IMR-90 (cell line): ENCODE measurements at regions not wholly inside any gene's neighbourhood (a gene's known extent, or its start where the extent isn't known, plus 50 kb on each side); places are given as distances from the start of the nearest gene placed in this dataset.

Experiments used
- CHD1 ChIP-seq: IDR thresholded peaks from 2 replicates; pipeline ENCODE4 v1.6.1; 2012; ENCODE audit warnings: low read depth, low read length, improper control_type of control experiment
- POLR2A ChIP-seq: IDR thresholded peaks from 2 replicates; pipeline ENCODE4 v1.6.1; 2012; ENCODE audit warnings: mild to moderate bottlenecking, low read depth, low read length
- RFX5 ChIP-seq: IDR thresholded peaks from 2 replicates; pipeline ENCODE4 v1.8.0; 2012; ENCODE audit warnings: low read depth, mild to moderate bottlenecking, low read length, moderate library complexity
- TF ChIP-seq, protein P1 (sequence below): conservative IDR thresholded peaks from 2 replicates; pipeline ENCODE4 v1.5.1; 2012; ENCODE audit warnings: mild to moderate bottlenecking, low read depth, low read length, improper control_type of control experiment

DNA sequence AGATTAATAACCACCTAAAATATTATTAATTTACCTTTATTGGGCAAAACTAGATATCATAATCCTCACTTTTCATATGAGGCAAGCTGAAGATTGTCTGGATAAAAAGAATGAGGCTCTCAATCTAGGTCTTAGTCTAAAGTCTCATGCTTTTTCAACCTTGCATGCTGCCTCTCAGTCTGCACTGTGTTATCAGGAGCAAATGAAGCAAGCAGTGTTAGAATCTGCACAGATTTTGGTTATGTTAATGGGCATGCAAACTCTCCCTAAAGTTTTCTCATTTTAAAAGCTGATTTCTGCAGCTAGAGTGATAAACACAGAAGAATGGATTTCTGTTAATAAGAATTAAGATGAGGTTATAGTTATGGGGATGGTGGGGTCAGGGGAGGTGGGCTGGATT lies 350.7 kb upstream of the C11orf87 start:
- TF ChIP-seq RFX5 (no peak), POLR2A (no peak), CHD1 (no peak)
- TF ChIP-seq, protein P1, sequence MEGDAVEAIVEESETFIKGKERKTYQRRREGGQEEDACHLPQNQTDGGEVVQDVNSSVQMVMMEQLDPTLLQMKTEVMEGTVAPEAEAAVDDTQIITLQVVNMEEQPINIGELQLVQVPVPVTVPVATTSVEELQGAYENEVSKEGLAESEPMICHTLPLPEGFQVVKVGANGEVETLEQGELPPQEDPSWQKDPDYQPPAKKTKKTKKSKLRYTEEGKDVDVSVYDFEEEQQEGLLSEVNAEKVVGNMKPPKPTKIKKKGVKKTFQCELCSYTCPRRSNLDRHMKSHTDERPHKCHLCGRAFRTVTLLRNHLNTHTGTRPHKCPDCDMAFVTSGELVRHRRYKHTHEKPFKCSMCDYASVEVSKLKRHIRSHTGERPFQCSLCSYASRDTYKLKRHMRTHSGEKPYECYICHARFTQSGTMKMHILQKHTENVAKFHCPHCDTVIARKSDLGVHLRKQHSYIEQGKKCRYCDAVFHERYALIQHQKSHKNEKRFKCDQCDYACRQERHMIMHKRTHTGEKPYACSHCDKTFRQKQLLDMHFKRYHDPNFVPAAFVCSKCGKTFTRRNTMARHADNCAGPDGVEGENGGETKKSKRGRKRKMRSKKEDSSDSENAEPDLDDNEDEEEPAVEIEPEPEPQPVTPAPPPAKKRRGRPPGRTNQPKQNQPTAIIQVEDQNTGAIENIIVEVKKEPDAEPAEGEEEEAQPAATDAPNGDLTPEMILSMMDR, result no peak
